Activated CD8-positive, alpha-beta T cell treated with anti-CD3 and anti-CD28 coated beads for 36 hours (primary cell): ENCODE measurements at regions not wholly inside any gene's neighbourhood (a gene's known extent, or its start where the extent isn't known, plus 50 kb on each side); places are given as distances from the start of the nearest gene placed in this dataset.
"Not testable (repeated sequence)": the region's sequence is repeated elsewhere in the genome, so short reads cannot be mapped to it uniquely, and the experiment has no call there.

Source experiments
- ATAC-seq: fragments of 200-7000 bp; cut with Tn5 transposase; one replicate; pipeline ENCODE4 v1.10.0; 2021; ENCODE audit warnings: mild to moderate bottlenecking, moderate library complexity
- CTCF ChIA-PET: fragments of 350-600 bp; sonication (Branson Sonifier 250); formaldehyde crosslinking; loops from one replicate; lab custom pipeline; 2021; ENCODE audit warnings: antibody characterized with exemption; lab: Charles Lee
- POLR2A ChIA-PET: fragments of 350-600 bp; sonication (Branson Sonifier 250); formaldehyde crosslinking; loops from one replicate; lab custom pipeline; 2021; ENCODE audit warnings: antibody characterized with exemption; lab: Charles Lee
- DNase-seq: peaks from one replicate; pipeline ENCODE4 v3.0.0-alpha.2; 2020
- H3K27ac Mint-ChIP-seq: one replicate; pipeline ENCODE4 v1.8.0; 2021; ENCODE audit warnings: mild to moderate bottlenecking, mixed read lengths
- H3K27me3 Mint-ChIP-seq: one replicate; pipeline ENCODE4 v1.8.0; 2021; ENCODE audit warnings: mixed read lengths
- H3K36me3 Mint-ChIP-seq: one replicate; pipeline ENCODE4 v1.8.0; 2021; ENCODE audit warnings: low read depth, mixed read lengths
- H3K4me1 Mint-ChIP-seq: one replicate; pipeline ENCODE4 v1.8.0; 2021; ENCODE audit warnings: low read depth, mixed read lengths
- H3K4me3 Mint-ChIP-seq: one replicate; pipeline ENCODE4 v1.8.0; 2021; ENCODE audit warnings: mild to moderate bottlenecking, moderate library complexity, mixed read lengths
- H3K9me3 Mint-ChIP-seq: one replicate; pipeline ENCODE4 v1.8.0; 2021; ENCODE audit warnings: mixed read lengths
- intact Hi-C: fragments of 100-400 bp; cut with micrococcal nuclease; formaldehyde crosslinking; loops from one replicate; pipeline ENCODE4 v1.10.0; 2022
- TF ChIP-seq, protein P1 (sequence below): fragments of 200-600 bp; IDR thresholded peaks from one replicate; pipeline ENCODE4 v1.8.0; 2022; ENCODE audit warnings: antibody characterized with exemption, mild to moderate bottlenecking

DNA sequence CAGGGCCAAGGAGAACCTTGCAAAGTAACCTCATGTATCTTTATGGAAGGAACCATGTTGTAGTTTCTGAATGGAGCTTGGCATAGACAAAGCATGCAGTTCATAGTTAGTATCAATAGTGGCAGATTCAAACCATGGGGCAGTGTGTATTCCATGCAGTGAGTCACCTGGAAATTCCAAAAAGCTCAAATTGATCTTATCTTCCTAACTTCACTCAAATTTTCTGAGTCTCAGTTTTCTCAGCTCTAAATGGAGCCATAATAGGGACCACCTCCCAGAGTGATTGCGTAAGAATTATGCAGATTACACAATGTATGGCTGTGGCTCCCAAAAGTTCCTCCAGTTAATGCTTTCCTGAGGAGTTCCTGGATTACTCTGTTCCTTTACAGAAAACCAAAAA lies 549.9 kb upstream of the KLF4 start:
- POLR2A ChIA-PET: no interaction called here
- peaks cover 2% of the 10 kb centered on the region for H3K27me3 Mint-ChIP-seq
- intact Hi-C loops: no loop called here
- no peaks in the 10 kb centered on the region for H3K4me1 Mint-ChIP-seq
- ATAC-seq: no peak
- no peak overlapping the region for H3K4me3 Mint-ChIP-seq
- no peaks in the 10 kb centered on the region for H3K36me3 Mint-ChIP-seq
- DNase-seq: no peak
- TF ChIP-seq, protein P1, sequence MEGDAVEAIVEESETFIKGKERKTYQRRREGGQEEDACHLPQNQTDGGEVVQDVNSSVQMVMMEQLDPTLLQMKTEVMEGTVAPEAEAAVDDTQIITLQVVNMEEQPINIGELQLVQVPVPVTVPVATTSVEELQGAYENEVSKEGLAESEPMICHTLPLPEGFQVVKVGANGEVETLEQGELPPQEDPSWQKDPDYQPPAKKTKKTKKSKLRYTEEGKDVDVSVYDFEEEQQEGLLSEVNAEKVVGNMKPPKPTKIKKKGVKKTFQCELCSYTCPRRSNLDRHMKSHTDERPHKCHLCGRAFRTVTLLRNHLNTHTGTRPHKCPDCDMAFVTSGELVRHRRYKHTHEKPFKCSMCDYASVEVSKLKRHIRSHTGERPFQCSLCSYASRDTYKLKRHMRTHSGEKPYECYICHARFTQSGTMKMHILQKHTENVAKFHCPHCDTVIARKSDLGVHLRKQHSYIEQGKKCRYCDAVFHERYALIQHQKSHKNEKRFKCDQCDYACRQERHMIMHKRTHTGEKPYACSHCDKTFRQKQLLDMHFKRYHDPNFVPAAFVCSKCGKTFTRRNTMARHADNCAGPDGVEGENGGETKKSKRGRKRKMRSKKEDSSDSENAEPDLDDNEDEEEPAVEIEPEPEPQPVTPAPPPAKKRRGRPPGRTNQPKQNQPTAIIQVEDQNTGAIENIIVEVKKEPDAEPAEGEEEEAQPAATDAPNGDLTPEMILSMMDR: no peak
- no peak overlapping the region for H3K27ac Mint-ChIP-seq
- CTCF ChIA-PET: no interaction called here
- peaks cover 13% of the 10 kb centered on the region for H3K9me3 Mint-ChIP-seq

DNA sequence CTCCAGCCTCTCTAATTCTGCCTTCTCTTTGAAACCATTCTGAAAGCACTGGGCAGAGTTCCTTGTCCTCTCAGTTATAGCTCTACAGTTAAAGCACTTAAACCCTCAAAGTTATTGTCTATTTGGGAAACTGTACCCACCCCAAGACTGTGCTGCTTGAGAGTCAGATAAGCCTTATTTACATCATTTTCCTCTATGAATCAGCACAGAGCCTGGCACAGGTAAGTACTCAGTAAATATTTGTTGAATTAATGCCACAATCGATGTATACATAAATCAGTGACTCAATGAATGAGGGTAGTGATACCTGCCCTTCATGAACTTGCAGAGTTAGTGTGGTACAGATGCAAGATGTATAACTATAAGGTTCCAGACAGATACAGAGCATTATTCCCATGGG lies 549.4 kb upstream of the KLF4 start:
- Mint-ChIP-seq H3K36me3 (no peaks in the 10 kb centered on the region), H3K9me3 (peaks cover 13% of the 10 kb centered on the region), H3K4me3 (no peak overlapping the region), H3K4me1 (no peaks in the 10 kb centered on the region), H3K27ac (no peak overlapping the region), H3K27me3 (peaks cover 2% of the 10 kb centered on the region)
- no peak for DNase-seq
- ChIA-PET POLR2A (no interaction called here), CTCF (no interaction called here)
- TF ChIP-seq, protein P1: no peak
- intact Hi-C loops: no loop called here
- no peak for ATAC-seq

DNA sequence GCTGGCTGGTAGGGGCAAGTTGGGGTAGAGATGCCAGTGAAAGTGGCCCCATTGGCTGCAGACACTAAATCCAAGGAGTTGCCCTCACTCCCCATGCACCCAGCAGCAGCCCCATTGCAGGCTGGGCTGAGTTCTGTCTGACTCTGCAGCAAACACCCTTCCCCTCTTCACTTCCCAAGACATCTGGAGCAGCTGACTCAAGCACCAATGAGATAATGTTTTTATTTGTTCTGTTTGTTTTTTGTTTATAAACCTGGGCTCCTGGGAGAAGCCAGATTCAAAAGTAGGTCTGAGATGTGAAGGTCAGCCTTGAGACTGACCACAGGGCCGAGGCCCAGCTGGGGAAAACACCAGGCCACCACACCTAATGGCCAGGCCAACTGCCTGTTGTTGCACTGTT lies 545.9 kb upstream of the KLF4 start:
- POLR2A ChIA-PET: no interaction called here
- Mint-ChIP-seq H3K27me3 (peaks cover 2% of the 10 kb centered on the region), H3K9me3 (peaks cover 3% of the 10 kb centered on the region), H3K36me3 (no peaks in the 10 kb centered on the region), H3K27ac (no peak overlapping the region), H3K4me1 (no peaks in the 10 kb centered on the region), H3K4me3 (no peak overlapping the region)
- CTCF ChIA-PET: no interaction called here
- DNase-seq (no peak), ATAC-seq (no peak)
- intact Hi-C loops: no loop called here
- TF ChIP-seq, protein P1: no peak

DNA sequence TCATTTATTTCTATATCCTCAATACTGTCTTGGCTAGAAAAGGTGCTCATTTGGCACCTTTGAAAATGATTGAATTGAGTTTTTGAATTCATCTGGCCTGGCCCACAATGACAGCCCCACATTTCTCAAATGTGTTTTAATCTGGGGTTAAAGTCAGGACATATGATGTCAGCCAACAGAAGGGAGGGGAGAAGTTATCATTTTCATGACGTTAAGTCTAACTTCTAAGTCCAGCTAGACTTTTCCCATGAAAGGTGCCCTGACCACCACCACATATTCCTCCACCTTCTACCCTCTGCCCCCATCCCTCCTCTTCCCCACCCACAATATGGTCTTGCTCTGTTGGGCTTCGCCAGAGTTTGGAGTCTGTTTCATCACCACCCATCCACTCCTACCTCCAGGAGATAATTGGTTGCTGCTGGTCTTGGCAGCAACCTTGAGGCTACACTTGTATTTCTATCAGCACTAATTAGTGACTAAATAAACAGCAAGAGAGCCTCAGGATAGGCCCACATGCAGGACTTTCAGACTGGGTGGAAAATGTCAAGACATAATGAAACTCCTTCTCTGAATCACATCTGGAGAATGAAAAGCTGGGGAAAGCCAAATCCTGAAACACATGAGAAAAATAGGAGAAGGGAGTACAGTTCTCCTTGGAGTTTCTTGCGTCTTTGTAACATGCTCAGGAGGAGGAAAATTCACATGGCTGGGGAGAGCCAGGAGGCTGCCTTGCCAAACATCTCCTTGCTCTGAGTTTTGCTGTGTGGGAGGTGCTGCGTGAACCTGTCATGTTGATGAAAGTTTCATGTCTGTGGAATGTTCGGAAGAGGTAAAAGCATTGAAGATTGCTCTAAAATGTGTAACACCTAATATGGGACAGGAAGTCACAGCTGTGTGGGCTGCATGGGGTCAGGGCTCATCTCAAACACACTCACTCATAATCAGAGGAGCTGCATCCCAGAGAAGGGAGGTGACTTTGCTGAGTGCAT lies 544.7 kb upstream of the KLF4 start:
- ATAC-seq (no peak), DNase-seq (no peak)
- H3K27ac Mint-ChIP-seq: no peak overlapping the region
- H3K9me3 Mint-ChIP-seq: peaks cover 3% of the 10 kb centered on the region
- H3K4me1 Mint-ChIP-seq: no peaks in the 10 kb centered on the region
- TF ChIP-seq, protein P1: no peak
- CTCF ChIA-PET: no interaction called here
- H3K4me3 Mint-ChIP-seq: no peak overlapping the region
- H3K27me3 Mint-ChIP-seq: peaks cover 2% of the 10 kb centered on the region
- H3K36me3 Mint-ChIP-seq: no peaks in the 10 kb centered on the region
- intact Hi-C loops: no loop called here
- POLR2A ChIA-PET: no interaction called here

DNA sequence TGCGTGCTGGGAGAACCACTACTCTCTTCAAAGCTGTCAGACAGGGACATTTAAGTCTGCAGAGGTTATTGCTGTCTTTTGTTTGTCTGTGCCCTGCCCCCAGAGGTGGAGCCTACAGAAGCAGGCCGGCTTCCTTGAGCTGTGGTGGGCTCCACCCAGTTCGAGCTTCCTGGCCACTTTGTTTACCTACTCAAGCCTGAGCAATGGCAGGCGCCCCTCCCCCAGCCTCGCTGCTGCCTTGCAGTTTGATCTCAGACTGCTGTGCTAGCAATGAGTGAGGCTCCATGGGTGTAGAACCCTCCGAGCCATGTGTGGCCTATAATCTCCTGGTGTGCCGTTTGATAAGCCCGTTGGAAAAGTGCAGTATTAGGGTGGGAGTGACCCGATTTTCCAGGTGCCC lies 542.5 kb upstream of the KLF4 start:
- DNase-seq, H3K27ac Mint-ChIP-seq, H3K4me1 Mint-ChIP-seq, H3K27me3 Mint-ChIP-seq, ATAC-seq, intact Hi-C loops, CTCF ChIA-PET, H3K4me3 Mint-ChIP-seq, H3K9me3 Mint-ChIP-seq, H3K36me3 Mint-ChIP-seq, POLR2A ChIA-PET: not testable (repeated sequence)

DNA sequence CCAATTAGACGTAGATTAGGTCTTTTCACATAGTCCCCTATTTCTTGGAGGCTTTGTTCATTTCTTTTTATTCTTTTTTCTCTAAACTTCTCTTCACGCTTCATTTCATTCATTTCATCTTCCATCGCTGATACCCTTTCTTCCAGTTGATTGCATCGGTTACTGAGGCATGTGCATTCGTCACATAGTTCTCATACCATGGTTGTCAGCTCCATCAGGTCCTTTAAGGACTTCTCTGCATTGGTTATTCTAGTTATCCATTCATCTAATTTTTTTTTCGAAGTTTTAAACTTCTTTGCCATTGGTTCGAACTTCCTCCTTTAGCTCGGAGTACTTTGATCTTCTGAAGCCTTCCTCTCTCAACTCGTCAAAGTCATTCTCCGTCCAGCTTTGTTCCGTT lies 541.7 kb upstream of the KLF4 start:
- H3K36me3 Mint-ChIP-seq, H3K27me3 Mint-ChIP-seq, H3K27ac Mint-ChIP-seq, H3K4me3 Mint-ChIP-seq, DNase-seq, H3K9me3 Mint-ChIP-seq, POLR2A ChIA-PET, CTCF ChIA-PET, intact Hi-C loops, ATAC-seq, H3K4me1 Mint-ChIP-seq: not testable (repeated sequence)

DNA sequence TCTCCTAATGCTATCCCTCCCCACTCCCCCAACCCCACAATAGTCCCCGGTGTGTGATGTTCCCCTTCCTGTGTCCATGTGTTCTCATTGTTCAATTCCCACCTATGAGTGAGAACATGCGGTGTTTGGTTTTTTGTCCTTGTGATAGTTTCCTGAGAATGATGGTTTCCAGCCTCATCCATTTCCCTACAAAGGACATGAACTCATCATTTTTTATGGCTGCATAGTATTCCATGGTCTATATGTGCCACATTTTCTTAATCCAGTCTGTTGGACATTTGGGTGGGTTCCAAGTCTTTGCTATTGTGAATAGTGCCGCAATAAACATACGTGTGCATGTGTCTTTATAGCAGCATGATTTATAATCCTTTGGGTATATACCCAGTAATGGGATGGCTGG lies 537.1 kb upstream of the KLF4 start:
- H3K4me1 Mint-ChIP-seq, POLR2A ChIA-PET, ATAC-seq, DNase-seq, H3K27ac Mint-ChIP-seq, H3K4me3 Mint-ChIP-seq, intact Hi-C loops, H3K9me3 Mint-ChIP-seq, H3K36me3 Mint-ChIP-seq, CTCF ChIA-PET, H3K27me3 Mint-ChIP-seq: not testable (repeated sequence)
